HK-2 (cell line): ENCODE measurements at regions not wholly inside any gene's neighbourhood (a gene's known extent, or its start where the extent isn't known, plus 50 kb on each side); places are given as distances from the start of the nearest gene placed in this dataset.
A peak's percentile ranks its signal among the peaks of the same experiment; 100 is the strongest.

Source experiments
- DNase-seq: peaks from one replicate; pipeline ENCODE4 v3.0.0-alpha.2; 2018; ENCODE audit not compliant: unreplicated experiment

GRCh38 chr9:29668732-29669131 lies 2095.5 kb upstream of the C9orf72 start:
- DNase-seq = no peak

- DNase-seq = no peak
Observed at GRCh38 chr9:29669613-29670012, 2096.3 kb upstream of the C9orf72 start.

- no peak for DNase-seq
Observed at GRCh38 chr9:29685531-29685930, 2112.2 kb upstream of the C9orf72 start.

GRCh38 chr9:29691145-29691544 lies 2117.9 kb upstream of the C9orf72 start:
- no peak for DNase-seq

- DNase-seq = peak; percentile 1
Observed at GRCh38 chr9:29691758-29692407, 2118.6 kb upstream of the C9orf72 start.

GRCh38 chr9:29697011-29697410 lies 2123.7 kb upstream of the C9orf72 start:
- DNase-seq = no peak

- DNase-seq = no peak
Observed at GRCh38 chr9:29701559-29701958, 2128.3 kb upstream of the C9orf72 start.

GRCh38 chr9:29701971-29702370 lies 2128.7 kb upstream of the C9orf72 start:
- no peak for DNase-seq

- DNase-seq = no peak
Observed at GRCh38 chr9:29714860-29715259, 2141.6 kb upstream of the C9orf72 start.

GRCh38 chr9:29717631-29718030 lies 2144.3 kb upstream of the C9orf72 start:
- no peak for DNase-seq

GRCh38 chr9:29730163-29730562 lies 2156.9 kb upstream of the C9orf72 start:
- DNase-seq = no peak

GRCh38 chr9:29740518-29740917 lies 2167.2 kb upstream of the C9orf72 start:
- no peak for DNase-seq

- DNase-seq = no peak
Observed at GRCh38 chr9:29741169-29741568, 2167.9 kb upstream of the C9orf72 start.

- DNase-seq = no peak
Observed at GRCh38 chr9:29750062-29750461, 2176.8 kb upstream of the C9orf72 start.

GRCh38 chr9:29751226-29751625 lies 2177.9 kb upstream of the C9orf72 start:
- no peak for DNase-seq

- no peak for DNase-seq
Observed at GRCh38 chr9:29753638-29754037, 2180.4 kb upstream of the C9orf72 start.

GRCh38 chr9:29769019-29769418 lies 2195.7 kb upstream of the C9orf72 start:
- no peak for DNase-seq

GRCh38 chr9:29773676-29774075 lies 2200.4 kb upstream of the C9orf72 start:
- DNase-seq = no peak

GRCh38 chr9:29775491-29775890 lies 2202.2 kb upstream of the C9orf72 start:
- DNase-seq = no peak

GRCh38 chr9:29778281-29778849 lies 2205.1 kb upstream of the C9orf72 start:
- DNase-seq = no peak

GRCh38 chr9:29793970-29794369 lies 2220.7 kb upstream of the C9orf72 start:
- DNase-seq = no peak

GRCh38 chr9:29796291-29796952 lies 2223.1 kb upstream of the C9orf72 start:
- DNase-seq = no peak

GRCh38 chr9:29798599-29798998 lies 2225.3 kb upstream of the C9orf72 start:
- DNase-seq = no peak
